ENCODE measurements at regions not wholly inside any gene's neighbourhood (a gene's known extent, or its start where the extent isn't known, plus 50 kb on each side); places are given as distances from the start of the nearest gene placed in this dataset.

DNA sequence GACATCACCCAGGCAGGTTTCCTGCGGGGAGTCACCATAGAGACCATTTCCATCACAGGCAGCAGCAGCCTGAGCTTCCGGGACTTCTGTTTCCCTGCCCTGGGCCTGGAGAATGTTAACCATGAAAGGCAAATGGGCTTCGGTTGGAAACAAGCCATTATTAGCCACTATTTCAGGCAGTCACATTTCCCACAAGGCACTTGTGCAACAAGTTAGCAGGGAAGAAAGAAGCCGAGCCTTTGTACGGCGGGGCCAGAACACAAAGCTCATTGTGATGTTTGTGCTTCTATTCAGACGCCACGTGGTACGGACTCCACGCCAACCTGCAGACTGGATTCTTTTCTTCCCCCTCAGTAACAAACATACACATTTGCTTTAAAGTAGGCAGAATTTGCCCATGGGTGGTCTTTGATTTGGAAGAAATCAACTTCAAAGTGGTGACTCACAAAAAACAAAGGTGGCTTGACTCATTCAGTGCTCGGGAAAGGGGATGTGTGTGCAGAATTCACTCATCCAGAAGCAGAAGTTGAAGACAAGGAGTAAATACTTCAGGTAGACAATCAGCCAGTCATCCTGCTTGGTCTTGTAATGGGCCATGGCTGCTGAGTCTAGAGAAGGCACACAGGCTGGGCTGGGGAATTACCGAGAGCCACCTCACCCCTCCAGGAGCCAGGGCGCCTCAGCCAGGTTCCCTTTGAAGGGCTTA is 154.2 kb upstream of the PRMT8 start:
- Mint-ChIP-seq H3K36me3 (no peaks in the 10 kb centered on the region), H3K27me3 (ENCODE audit: low read depth in 3 of 3) (peaks cover 2 to 6% (median 4%) of the 10 kb centered on the region in 3 donors), H3K4me1 (no peaks in the 10 kb centered on the region), H3K9me3 (no peaks in the 10 kb centered on the region), H3K27ac (no peak overlapping the region), H3K4me3 (no peak overlapping the region)
- no peak for DNase-seq

DNA sequence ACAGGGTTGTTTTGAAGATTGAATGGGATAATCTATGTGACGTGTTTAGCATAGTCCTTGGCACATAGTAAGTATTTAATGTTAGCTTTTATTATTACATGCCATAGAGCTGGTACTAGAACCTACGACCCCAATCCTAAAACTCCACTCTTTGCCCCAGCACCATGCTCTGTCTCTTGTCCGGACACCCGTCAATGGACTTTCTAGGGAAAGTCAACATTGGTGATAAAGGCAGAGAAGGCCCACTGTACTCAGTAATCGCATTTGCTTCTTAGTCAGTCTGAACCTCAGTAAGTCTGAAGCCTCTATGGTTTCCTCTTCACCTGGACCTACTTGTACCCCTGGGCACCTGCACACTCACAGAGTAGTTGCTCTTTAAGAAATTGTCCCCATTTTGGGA is 153.1 kb upstream of the PRMT8 start:
- peaks cover 2 to 6% (median 4%) of the 10 kb centered on the region in 3 donors for H3K27me3 Mint-ChIP-seq (ENCODE audit: low read depth in 3 of 3)
- no peak overlapping the region for H3K27ac Mint-ChIP-seq
- H3K36me3 Mint-ChIP-seq = no peaks in the 10 kb centered on the region
- H3K4me1 Mint-ChIP-seq = no peaks in the 10 kb centered on the region
- H3K4me3 Mint-ChIP-seq = no peak overlapping the region
- DNase-seq = no peak
- no peaks in the 10 kb centered on the region for H3K9me3 Mint-ChIP-seq

DNA sequence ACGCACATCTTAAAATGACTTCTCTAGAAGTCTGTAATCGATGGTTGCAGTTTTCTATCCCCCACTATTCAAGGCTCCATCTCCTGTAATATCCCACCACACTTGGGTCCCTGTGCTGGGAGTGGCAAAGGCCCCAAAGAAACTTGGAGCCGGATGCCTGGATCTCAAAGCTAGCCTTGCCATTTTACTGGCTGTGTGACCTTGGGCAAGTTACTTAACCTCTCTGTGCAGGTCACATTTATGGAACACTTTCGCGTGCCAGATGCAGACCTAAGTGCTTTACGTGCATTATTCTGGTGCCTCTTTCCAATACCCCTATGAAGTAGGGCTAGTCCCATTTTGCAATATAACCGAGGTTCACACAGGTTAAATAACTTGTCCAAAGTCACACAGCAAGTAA is 151.8 kb upstream of the PRMT8 start:
- Mint-ChIP-seq H3K4me1 (no peaks in the 10 kb centered on the region), H3K27me3 (ENCODE audit: low read depth in 3 of 3) (peaks cover 2 to 5% (median 5%) of the 10 kb centered on the region in 3 donors), H3K9me3 (no peaks in the 10 kb centered on the region), H3K27ac (no peak overlapping the region), H3K36me3 (no peaks in the 10 kb centered on the region), H3K4me3 (no peak overlapping the region)
- no peak for DNase-seq

DNA sequence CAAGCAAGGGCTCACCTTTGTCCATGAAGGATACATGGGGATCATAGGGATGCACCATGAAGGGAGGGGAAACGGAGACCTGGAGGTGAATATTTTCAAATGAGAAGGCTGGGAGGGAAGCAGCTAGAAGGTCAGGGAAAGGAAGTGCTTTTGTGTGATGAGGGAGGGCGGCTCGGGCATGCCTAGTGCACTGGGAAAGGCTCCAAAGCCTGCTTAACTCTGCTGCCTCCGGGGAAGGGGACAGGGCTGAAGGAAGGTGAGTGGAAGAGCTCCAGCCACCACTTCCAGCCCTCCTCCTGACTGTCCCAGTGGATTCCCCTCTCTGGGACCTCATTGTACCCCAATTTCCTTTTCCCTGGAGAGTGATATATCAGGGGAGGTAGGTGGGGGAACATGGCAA is 149.4 kb upstream of the PRMT8 start:
- Mint-ChIP-seq H3K36me3 (no peaks in the 10 kb centered on the region), H3K27me3 (ENCODE audit: low read depth in 3 of 3) (peaks cover 2 to 5% (median 2%) of the 10 kb centered on the region in 3 donors), H3K27ac (no peak overlapping the region), H3K4me1 (no peaks in the 10 kb centered on the region), H3K9me3 (no peaks in the 10 kb centered on the region), H3K4me3 (no peak overlapping the region)
- no peak for DNase-seq

- H3K4me3 Mint-ChIP-seq = no peak overlapping the region
- H3K27me3 Mint-ChIP-seq (ENCODE audit: low read depth in 3 of 3) = peaks cover 2 to 5% (median 4%) of the 10 kb centered on the region in 3 donors
- no peak overlapping the region for H3K27ac Mint-ChIP-seq
- H3K36me3 Mint-ChIP-seq = no peaks in the 10 kb centered on the region
- no peaks in the 10 kb centered on the region for H3K9me3 Mint-ChIP-seq
- no peak for DNase-seq
- no peaks in the 10 kb centered on the region for H3K4me1 Mint-ChIP-seq
Observed at GRCh38 chr12:3342051-3342450, 149.0 kb upstream of the PRMT8 start.

DNA sequence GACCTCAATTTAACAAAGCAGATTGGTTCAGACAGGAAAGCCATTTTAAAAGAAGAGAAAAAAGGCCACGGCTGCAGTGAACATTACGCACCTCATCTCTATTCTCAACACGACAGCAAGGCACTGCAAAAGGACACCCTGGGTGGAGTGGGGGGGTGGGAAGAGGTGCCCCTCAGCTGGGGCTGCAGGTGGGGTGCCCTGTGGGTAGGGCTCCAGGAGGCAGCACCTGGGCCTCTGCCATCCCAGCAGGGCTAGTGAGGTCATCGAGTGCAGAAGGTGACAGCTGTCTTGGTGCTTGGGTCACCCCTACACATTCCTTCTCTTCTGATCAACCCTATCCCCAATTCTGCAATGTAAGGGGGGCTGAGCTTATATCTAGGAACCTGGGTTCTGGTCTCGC is 142.9 kb upstream of the PRMT8 start:
- Mint-ChIP-seq H3K27me3 (ENCODE audit: low read depth in 3 of 3) (peaks cover 2 to 13% (median 4%) of the 10 kb centered on the region in 3 donors), H3K4me3 (no peak overlapping the region), H3K27ac (no peak overlapping the region), H3K9me3 (no peaks in the 10 kb centered on the region), H3K4me1 (no peaks in the 10 kb centered on the region), H3K36me3 (no peaks in the 10 kb centered on the region)
- DNase-seq = no peak

- H3K27me3 Mint-ChIP-seq (ENCODE audit: low read depth in 3 of 3) = peaks cover 0 to 11% (median 5%) of the 10 kb centered on the region in 3 donors
- H3K4me3 Mint-ChIP-seq = no peak overlapping the region
- no peaks in the 10 kb centered on the region for H3K36me3 Mint-ChIP-seq
- DNase-seq = no peak
- no peaks in the 10 kb centered on the region for H3K9me3 Mint-ChIP-seq
- no peaks in the 10 kb centered on the region for H3K4me1 Mint-ChIP-seq
- H3K27ac Mint-ChIP-seq = no peak overlapping the region
Observed at GRCh38 chr12:3350432-3350831, 140.6 kb upstream of the PRMT8 start.

- no peak overlapping the region for H3K4me3 Mint-ChIP-seq
- DNase-seq = no peak
- no peak overlapping the region for H3K27ac Mint-ChIP-seq
- H3K4me1 Mint-ChIP-seq = no peaks in the 10 kb centered on the region
- H3K36me3 Mint-ChIP-seq = no peaks in the 10 kb centered on the region
- no peaks in the 10 kb centered on the region for H3K9me3 Mint-ChIP-seq
- peaks cover 0 to 11% (median 4%) of the 10 kb centered on the region in 3 donors for H3K27me3 Mint-ChIP-seq (ENCODE audit: low read depth in 3 of 3)
Observed at GRCh38 chr12:3351731-3352130, 139.3 kb upstream of the PRMT8 start.

DNA sequence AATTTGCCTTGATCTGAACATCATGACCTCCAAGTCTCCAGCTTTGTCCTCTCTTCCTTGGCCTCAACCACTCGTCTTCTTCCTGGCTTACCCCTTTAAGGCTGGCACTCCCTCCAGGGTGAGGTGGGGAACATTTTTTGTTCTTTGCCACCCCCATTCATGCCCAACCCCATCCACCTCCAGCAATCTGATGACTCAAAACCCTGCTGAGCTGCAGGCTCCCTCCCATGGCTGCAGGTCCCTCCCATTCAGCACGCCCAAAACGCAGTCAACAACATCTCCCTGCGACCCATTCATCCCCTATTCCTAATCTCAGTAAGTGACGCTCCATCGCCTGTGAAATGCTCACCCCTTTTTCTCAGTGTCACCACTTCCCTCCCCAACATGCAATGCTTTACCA is 138.8 kb upstream of the PRMT8 start:
- Mint-ChIP-seq H3K4me1 (no peaks in the 10 kb centered on the region), H3K9me3 (no peaks in the 10 kb centered on the region), H3K27me3 (ENCODE audit: low read depth in 3 of 3) (peaks cover 0 to 10% (median 4%) of the 10 kb centered on the region in 3 donors), H3K36me3 (no peaks in the 10 kb centered on the region), H3K4me3 (no peak overlapping the region), H3K27ac (no peak overlapping the region)
- DNase-seq = no peak

GRCh38 chr12:3353621-3354020 is 137.4 kb upstream of the PRMT8 start:
- H3K4me1 Mint-ChIP-seq = no peaks in the 10 kb centered on the region
- H3K27me3 Mint-ChIP-seq (ENCODE audit: low read depth in 3 of 3) = peaks cover 0 to 2% (median 0%) of the 10 kb centered on the region in 3 donors
- H3K4me3 Mint-ChIP-seq = no peak overlapping the region
- no peak overlapping the region for H3K27ac Mint-ChIP-seq
- no peaks in the 10 kb centered on the region for H3K9me3 Mint-ChIP-seq
- H3K36me3 Mint-ChIP-seq = no peaks in the 10 kb centered on the region
- no peak for DNase-seq

GRCh38 chr12:3354586-3354985 is 136.4 kb upstream of the PRMT8 start:
- no peak overlapping the region for H3K27ac Mint-ChIP-seq
- H3K4me1 Mint-ChIP-seq = no peaks in the 10 kb centered on the region
- H3K4me3 Mint-ChIP-seq = no peak overlapping the region
- no peaks in the 10 kb centered on the region for H3K36me3 Mint-ChIP-seq
- DNase-seq = no peak
- H3K9me3 Mint-ChIP-seq = no peaks in the 10 kb centered on the region
- peaks cover 0 to 4% (median 0%) of the 10 kb centered on the region in 3 donors for H3K27me3 Mint-ChIP-seq (ENCODE audit: low read depth in 3 of 3)

- no peaks in the 10 kb centered on the region for H3K4me1 Mint-ChIP-seq
- H3K9me3 Mint-ChIP-seq = no peaks in the 10 kb centered on the region
- no peak for DNase-seq
- no peak overlapping the region for H3K27ac Mint-ChIP-seq
- H3K4me3 Mint-ChIP-seq = no peak overlapping the region
- H3K36me3 Mint-ChIP-seq = no peaks in the 10 kb centered on the region
- peaks cover 4% of the 10 kb centered on the region in 3 donors for H3K27me3 Mint-ChIP-seq (ENCODE audit: low read depth in 3 of 3)
Observed at GRCh38 chr12:3355378-3355900, 135.6 kb upstream of the PRMT8 start.

DNA sequence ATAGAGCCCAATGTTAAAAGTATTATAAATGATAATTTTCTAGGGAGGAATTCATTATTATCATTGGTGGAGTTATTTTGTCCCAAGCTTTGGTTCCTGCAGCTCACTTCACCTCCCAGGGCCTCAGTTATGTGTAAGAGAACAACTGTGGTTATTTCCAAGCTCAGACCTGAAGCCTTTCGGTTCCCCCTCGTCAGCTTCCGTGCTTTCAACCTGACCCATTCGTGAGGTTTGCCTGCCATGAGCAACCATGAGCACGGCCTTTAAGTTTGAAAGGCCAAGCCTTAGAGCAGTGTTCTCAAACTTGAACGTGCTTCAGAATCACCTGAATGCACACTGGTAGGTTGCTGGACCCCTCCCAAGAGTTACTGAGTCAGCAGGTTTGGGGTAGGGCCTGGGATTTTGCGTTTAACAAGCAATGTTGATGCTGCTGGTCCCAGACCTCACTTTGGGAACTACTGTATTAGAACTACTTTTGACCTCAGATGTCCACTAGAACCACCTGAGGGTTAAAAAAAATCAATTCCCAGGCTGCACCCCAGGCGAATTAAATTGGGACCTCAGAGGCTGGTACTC is 133.0 kb upstream of the PRMT8 start:
- H3K4me3 Mint-ChIP-seq = no peak overlapping the region
- no peaks in the 10 kb centered on the region for H3K4me1 Mint-ChIP-seq
- H3K36me3 Mint-ChIP-seq = no peaks in the 10 kb centered on the region
- no peak overlapping the region for H3K27ac Mint-ChIP-seq
- no peaks in the 10 kb centered on the region for H3K9me3 Mint-ChIP-seq
- no peak for DNase-seq
- peaks cover 4% of the 10 kb centered on the region in 3 donors for H3K27me3 Mint-ChIP-seq (ENCODE audit: low read depth in 3 of 3)

GRCh38 chr12:3359478-3359877 is 131.5 kb upstream of the PRMT8 start:
- peaks cover 4 to 8% (median 4%) of the 10 kb centered on the region in 3 donors for H3K27me3 Mint-ChIP-seq (ENCODE audit: low read depth in 3 of 3)
- no peak overlapping the region for H3K27ac Mint-ChIP-seq
- no peaks in the 10 kb centered on the region for H3K9me3 Mint-ChIP-seq
- no peaks in the 10 kb centered on the region for H3K4me1 Mint-ChIP-seq
- H3K36me3 Mint-ChIP-seq = no peaks in the 10 kb centered on the region
- no peak overlapping the region for H3K4me3 Mint-ChIP-seq
- DNase-seq = no peak

DNA sequence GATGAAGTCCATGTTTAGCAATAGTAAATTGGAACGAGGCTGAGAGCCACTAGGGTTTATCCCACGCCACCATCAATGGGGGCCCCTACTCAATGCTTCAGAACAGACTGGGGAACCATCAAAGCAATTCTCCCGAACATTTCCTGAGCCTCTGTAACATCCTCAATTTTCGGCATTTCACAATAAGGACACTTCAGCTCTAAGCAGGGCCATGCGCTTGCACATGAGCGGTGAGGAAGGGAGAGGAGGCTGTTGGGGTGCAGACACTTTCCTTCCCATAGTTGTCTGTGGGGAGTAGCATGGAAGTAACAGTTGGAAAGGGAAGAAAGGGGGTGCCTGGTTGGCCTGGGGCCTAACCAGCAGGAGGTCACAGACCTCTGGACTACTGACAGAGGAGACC is 129.9 kb upstream of the PRMT8 start:
- no peak for DNase-seq
- Mint-ChIP-seq H3K4me1 (peaks cover 0 to 2% of the 10 kb centered on the region in 2 donors), H3K36me3 (no peaks in the 10 kb centered on the region), H3K27me3 (ENCODE audit: low read depth in 3 of 3) (peaks cover 6 to 11% (median 11%) of the 10 kb centered on the region in 3 donors), H3K9me3 (no peaks in the 10 kb centered on the region), H3K4me3 (no peak overlapping the region), H3K27ac (no peak overlapping the region)
